ENCODE measurements at regions not wholly inside any gene's neighbourhood (a gene's known extent, or its start where the extent isn't known, plus 50 kb on each side); places are given as distances from the start of the nearest gene placed in this dataset.

DNA sequence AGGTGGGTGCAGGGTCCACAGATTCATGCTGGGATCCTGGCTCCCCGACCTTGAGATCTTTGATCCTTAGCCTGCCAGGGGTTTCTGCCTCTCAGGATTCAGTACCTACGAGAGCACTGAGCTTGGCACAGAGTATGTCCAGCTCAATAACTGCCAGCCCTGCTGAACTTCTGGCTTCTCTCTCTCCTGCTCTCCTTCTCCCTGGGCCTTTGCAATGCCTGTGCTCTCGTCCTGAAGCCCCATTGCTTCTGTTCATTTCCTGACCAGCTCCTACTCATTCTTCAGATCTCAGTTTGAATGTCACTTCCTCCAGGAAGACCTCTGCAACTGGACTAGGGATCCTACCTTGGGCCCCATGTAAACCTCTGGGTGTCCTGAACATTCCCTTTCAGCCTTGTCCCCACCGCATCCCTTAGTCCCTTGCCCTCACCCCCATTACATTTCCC, 113.8 kb upstream of the HAAO start:
- no peak for TF ChIP-seq ZFX (IDR thresholded peaks at IDR 0.05)
- TF ChIP-seq, protein P1, sequence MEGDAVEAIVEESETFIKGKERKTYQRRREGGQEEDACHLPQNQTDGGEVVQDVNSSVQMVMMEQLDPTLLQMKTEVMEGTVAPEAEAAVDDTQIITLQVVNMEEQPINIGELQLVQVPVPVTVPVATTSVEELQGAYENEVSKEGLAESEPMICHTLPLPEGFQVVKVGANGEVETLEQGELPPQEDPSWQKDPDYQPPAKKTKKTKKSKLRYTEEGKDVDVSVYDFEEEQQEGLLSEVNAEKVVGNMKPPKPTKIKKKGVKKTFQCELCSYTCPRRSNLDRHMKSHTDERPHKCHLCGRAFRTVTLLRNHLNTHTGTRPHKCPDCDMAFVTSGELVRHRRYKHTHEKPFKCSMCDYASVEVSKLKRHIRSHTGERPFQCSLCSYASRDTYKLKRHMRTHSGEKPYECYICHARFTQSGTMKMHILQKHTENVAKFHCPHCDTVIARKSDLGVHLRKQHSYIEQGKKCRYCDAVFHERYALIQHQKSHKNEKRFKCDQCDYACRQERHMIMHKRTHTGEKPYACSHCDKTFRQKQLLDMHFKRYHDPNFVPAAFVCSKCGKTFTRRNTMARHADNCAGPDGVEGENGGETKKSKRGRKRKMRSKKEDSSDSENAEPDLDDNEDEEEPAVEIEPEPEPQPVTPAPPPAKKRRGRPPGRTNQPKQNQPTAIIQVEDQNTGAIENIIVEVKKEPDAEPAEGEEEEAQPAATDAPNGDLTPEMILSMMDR (conservative IDR thresholded peaks at IDR 0.05), result no peak
- H3K27ac ChIP-seq, result no peak overlapping the region

DNA sequence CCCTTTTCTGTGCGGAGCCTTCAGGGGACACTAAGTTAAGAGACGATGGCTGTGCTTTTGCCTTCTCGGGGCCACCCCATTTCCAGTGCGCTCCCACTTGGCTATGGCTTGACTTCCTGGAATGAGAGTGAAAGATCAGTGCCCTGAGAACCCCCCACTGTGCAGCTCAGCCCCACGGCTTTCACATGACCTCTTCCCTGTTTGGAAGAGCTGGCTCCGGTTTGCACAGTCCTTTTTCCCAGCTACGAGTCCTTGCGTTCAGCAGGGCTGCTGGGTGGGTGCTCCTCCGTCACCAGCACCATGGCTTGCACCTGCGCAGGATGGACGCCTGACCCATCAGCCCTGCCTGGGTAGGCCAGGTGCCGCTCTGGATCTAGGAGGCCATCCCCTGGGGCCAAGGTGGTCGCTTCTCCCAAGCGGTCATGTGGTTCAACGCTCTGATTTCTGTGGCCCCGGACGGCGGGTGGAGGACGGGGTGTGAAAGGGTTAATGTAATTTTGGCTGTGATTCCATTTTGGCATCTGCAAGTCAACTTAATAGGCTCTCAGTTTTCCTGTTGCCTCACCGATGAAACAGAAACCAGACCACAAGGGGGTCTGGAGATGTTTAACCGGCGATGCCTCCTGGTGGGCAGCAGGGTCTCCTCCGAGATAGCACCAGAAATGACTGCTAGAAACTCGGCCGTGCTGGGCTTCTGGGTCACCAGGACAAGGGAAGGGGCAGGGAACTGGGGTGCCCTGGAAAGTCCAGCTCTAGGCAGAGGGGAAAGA, 113.1 kb upstream of the HAAO start:
- no peak for TF ChIP-seq ZFX (IDR thresholded peaks at IDR 0.05)
- TF ChIP-seq, protein P1 (conservative IDR thresholded peaks at IDR 0.05), result no peak
- no peak overlapping the region for H3K27ac ChIP-seq

DNA sequence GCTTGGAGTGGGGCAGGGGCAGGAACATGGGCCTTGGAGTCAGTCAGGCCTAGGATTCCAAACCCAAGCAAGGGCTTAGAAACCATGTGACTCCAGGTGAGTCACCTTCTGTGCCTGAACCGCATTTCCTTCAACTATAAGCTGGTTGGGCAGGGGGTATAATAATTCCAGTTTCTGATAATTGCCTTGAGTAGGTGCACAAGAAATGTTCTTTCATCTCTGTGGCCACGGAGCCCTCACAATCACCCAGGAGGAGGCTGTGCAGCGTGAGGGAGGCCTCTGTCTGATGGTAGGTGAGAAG, 112.1 kb upstream of the HAAO start:
- H3K27ac ChIP-seq, result no peak overlapping the region
- TF ChIP-seq ZFX (IDR thresholded peaks at IDR 0.05), result no peak
- TF ChIP-seq, protein P1 (conservative IDR thresholded peaks at IDR 0.05), result no peak

DNA sequence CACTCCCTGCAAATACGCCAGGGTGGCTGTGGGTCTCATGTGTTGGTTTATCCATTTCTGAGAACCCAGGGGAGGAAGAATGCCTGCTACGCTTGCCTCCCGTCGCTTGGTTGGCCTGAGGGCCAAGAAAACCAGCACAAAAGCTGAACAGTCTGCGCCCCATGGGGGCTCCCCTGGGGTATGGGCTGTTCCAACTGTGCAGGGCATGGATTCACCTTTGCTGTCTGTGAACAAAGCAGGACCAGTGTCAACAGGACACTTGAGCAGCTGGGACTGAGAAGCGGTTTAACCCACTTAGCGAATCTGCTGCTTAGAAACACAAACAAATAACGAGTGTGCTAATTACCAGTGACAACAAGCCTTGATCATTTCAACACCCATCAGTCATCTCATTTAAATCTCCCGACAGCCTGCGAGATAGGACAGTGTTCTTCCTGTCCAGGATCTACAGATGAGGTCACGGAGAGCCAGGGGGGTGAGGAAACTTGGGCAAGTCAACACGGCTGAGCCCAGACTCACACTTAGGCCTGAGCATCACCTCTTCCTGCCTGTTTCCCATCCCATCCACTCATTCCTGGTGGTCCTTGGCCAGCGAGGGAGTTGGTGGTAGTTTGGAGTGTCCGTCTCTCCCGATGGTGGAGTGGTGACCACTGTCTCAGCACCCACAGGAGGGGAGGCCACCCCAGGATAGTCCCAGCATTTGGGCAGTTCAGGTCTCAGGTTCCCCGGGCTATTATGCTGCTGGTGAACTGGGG, 111.6 kb upstream of the HAAO start:
- no peak overlapping the region for H3K27ac ChIP-seq
- TF ChIP-seq ZFX (IDR thresholded peaks at IDR 0.05), result no peak
- TF ChIP-seq, protein P1 (conservative IDR thresholded peaks at IDR 0.05), result no peak

DNA sequence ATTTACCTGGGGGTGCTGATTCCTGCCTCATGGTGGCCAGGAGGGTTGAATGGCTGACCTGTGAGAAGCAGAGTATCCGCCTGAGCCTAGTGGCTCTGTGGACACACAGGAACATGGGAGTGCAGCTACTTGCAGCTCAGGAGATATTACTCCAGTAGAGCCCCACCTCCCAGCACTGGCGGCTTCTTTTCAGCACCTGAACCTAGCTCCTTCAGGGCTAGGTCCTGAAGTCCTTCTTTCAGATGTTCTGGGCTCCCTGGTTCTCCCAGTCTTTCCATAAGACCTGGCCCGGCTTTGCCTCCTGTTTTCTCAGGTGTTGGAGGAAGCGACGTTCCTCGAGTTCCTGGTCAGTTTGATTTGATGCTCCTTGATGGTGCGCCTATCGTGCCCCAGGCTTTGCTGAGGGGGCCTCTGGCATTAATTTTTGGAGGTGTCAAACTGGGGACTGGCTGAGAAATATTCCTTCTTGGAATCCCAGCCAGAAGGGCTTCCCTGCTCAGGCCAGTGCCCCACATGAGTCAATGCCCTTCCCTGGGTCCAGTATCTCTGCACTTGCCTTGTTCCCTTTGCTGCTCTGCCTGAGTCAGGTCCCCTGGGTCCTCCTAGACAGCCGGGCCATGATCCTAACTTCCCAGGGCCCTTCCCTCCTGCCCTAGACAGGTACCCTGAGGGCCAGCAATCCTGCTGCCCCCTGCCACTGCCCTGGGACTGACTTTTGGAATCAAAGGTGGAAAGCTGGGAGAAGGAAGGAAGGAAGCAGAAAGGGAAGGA, 110.7 kb upstream of the HAAO start:
- no peak overlapping the region for H3K27ac ChIP-seq
- no peak for TF ChIP-seq ZFX (IDR thresholded peaks at IDR 0.05)

DNA sequence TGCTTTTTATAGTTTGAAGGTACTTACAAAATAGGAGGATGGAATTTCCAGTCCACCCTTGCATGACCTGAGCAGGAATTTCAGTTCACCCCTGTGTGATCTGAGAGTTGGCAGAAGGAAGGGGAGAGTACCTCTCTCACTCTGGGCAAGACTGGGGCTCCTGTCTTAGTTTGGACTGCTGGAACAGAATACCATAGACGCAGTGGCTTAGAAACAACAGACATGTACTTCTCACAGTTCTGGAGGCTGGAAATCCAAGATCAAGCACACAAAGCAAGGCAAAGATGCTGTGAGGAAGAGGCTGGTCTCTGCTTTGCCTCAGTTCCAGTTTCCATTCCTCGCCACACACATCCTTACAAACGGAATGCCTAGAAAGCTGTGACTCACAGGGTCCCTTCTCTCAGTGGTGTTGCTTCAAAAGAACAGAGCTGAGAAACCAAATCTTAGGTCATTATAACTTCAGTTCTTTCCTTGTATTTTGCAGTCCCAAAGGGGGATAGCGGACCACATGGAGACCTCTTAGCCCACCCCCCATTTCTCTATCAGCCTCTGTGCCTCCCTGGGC, 108.8 kb upstream of the HAAO start:
- no peak overlapping the region for H3K27ac ChIP-seq
- TF ChIP-seq ZFX (IDR thresholded peaks at IDR 0.05), result no peak
- TF ChIP-seq, protein P1 (conservative IDR thresholded peaks at IDR 0.05), result no peak

DNA sequence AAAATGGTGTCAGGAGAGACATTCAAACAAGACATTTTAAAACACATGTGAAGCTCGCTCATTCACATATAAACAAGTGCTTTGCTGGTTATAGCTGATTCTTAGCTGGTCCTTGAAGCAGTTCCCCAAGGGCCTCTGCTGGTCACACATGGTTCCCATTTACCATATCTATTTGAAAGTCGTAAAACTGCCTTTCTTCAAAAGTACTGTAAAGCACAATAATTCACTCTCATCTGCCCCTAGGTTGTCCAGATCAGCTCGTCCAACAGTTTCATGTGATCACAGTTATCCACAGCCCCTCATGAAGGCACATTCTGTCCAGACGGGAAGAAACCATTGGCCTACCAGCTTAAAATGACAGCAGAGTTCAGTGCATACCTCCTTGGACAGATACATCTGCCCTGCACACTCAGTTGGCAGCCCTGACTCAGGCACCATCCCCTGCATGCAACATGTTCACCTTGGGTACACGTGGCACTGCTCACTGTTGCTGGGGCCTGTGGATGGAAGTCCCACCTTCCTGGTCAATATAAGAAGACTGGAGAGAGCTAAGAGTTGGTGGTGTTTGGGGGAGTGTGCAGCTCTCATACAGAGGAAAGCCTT, 108.0 kb upstream of the HAAO start:
- H3K27ac ChIP-seq, result no peak overlapping the region
- TF ChIP-seq ZFX (IDR thresholded peaks at IDR 0.05), result no peak
- TF ChIP-seq, protein P1 (conservative IDR thresholded peaks at IDR 0.05), result no peak
